A549 (cell line): ENCODE measurements at regions not wholly inside any gene's neighbourhood (a gene's known extent, or its start where the extent isn't known, plus 50 kb on each side); places are given as distances from the start of the nearest gene placed in this dataset.

Experiments used
- ATAC-seq, 2 experiments: fragments of 200-7000 bp in 1 of 2; fragments of >200 bp in 1 of 2; cut with Nextera tagmentation in 1 of 2; cut with Tn5 transposase in 1 of 2; 3 replicates each; pipeline versions ENCODE4 v1.8.0 to v1.9.1; 2018 to 2020; ENCODE audit warnings: mild to moderate bottlenecking in 1 of 2, moderate library complexity in 1 of 2
- CTCF ChIA-PET: fragments of 300-600 bp; sonication (Branson Sonifier 250); formaldehyde crosslinking; extraction: SDS; loops from one replicate; lab custom pipeline; 2021; ENCODE audit warnings: antibody characterized with exemption, inconsistent platforms; lab: Yijun Ruan, JAX
- POLR2A ChIA-PET: fragments of 350-600 bp; formaldehyde crosslinking; extraction: SDS; loops from one replicate; lab custom pipeline; 2021; ENCODE audit warnings: antibody characterized with exemption, inconsistent platforms; lab: Yijun Ruan, JAX
- DNase-seq, 2 experiments: peaks; one replicate each; pipeline versions ENCODE4 v3.0.0 to v3.0.0-alpha.2; 2011 to 2016; ENCODE audit warnings: low read depth in 1 of 2, low spot score in 1 of 2
- FAIRE-seq: peaks from 2 replicates; lab custom pipeline; 2011; peaks lifted over from hg19 to GRCh38; lab: Jason Lieb, UNC
- H3K27ac ChIP-seq, 2 experiments: fragments of >200 bp; sonication (Bioruptor Twin); formaldehyde crosslinking; 3 replicates each; pipeline ENCODE4 v1.5.1; 2016 to 2017
- H3K4me1 ChIP-seq: fragments of >200 bp; sonication (Bioruptor Twin); formaldehyde crosslinking; 3 replicates; pipeline ENCODE4 v1.6.1; 2016
- H3K4me2 ChIP-seq: fragments of >200 bp; sonication (Bioruptor Twin); formaldehyde crosslinking; 3 replicates; pipeline ENCODE4 v1.6.1; 2016
- H3K4me3 ChIP-seq: fragments of >200 bp; sonication (Bioruptor Twin); formaldehyde crosslinking; 3 replicates; pipeline ENCODE4 v1.5.1; 2016
- H3K9me3 ChIP-seq: fragments of >200 bp; sonication (Bioruptor Twin); formaldehyde crosslinking; 3 replicates; pipeline ENCODE4 v1.6.1; 2016
- BHLHE40 ChIP-seq: IDR thresholded peaks from 2 replicates; pipeline ENCODE4 v1.6.1; 2012; ENCODE audit warnings: low read depth, low read length, inconsistent platforms
- CBX2 ChIP-seq: fragments of 200-600 bp; sonication (generic); IDR thresholded peaks from 2 replicates; pipeline ENCODE4 v1.6.1; 2016; ENCODE audit warnings: low read depth, mild to moderate bottlenecking, borderline replicate concordance
- CBX8 ChIP-seq: fragments of 200-600 bp; sonication (generic); IDR thresholded peaks from 2 replicates; pipeline ENCODE4 v1.6.1; 2016
- CHD4 ChIP-seq: fragments of 200-600 bp; sonication (generic); IDR thresholded peaks from 2 replicates; pipeline ENCODE4 v1.6.1; 2016; ENCODE audit warnings: antibody characterized with exemption, mild to moderate bottlenecking, borderline replicate concordance
- E2F6 ChIP-seq: IDR thresholded peaks from 2 replicates; pipeline ENCODE4 v1.6.1; 2012; ENCODE audit warnings: low read depth, borderline replicate concordance
- EHF ChIP-seq: fragments of 250-450 bp; sonication (Bioruptor Pico); IDR thresholded peaks from 2 replicates; pipeline ENCODE4 v1.5.0; 2020; ENCODE audit warnings: mild to moderate bottlenecking
- EHMT2 ChIP-seq: fragments of 200-600 bp; sonication (generic); IDR thresholded peaks from 2 replicates; pipeline ENCODE4 v1.6.1; 2016; ENCODE audit warnings: antibody characterized with exemption, low read depth, mild to moderate bottlenecking, moderate library complexity
- FOSB ChIP-seq: fragments of 250-450 bp; sonication (Bioruptor Pico); IDR thresholded peaks from 2 replicates; pipeline ENCODE4 v1.5.0; 2020; ENCODE audit warnings: mild to moderate bottlenecking, moderate library complexity
- HEYL ChIP-seq: fragments of 250-450 bp; sonication (Bioruptor Pico); IDR thresholded peaks from 2 replicates; pipeline ENCODE4 v1.8.0; 2021; ENCODE audit warnings: mild to moderate bottlenecking, moderate library complexity
- HOXB13 ChIP-seq: fragments of 250-450 bp; sonication (Bioruptor Pico); IDR thresholded peaks from 2 replicates; pipeline ENCODE4 v1.5.0; 2020; ENCODE audit warnings: low read depth, mild to moderate bottlenecking, moderate library complexity
- JUN ChIP-seq, 2 experiments: fragments of >200 bp; sonication (Bioruptor Twin); formaldehyde crosslinking; IDR thresholded peaks; 2 replicates in 1 of 2; 3 replicates in 1 of 2; pipeline ENCODE4 v1.6.1; 2016 to 2017
- KDM1A ChIP-seq: fragments of 200-600 bp; sonication (generic); IDR thresholded peaks from 2 replicates; pipeline ENCODE4 v1.6.1; 2016; ENCODE audit warnings: low read depth, mild to moderate bottlenecking
- NPAS2 ChIP-seq: fragments of 250-450 bp; sonication (Bioruptor Pico); IDR thresholded peaks from 2 replicates; pipeline ENCODE4 v1.8.0; 2022; ENCODE audit warnings: mild to moderate bottlenecking, moderate library complexity, borderline replicate concordance
- POLR2A ChIP-seq: IDR thresholded peaks from 2 replicates; pipeline ENCODE4 v1.6.1; 2012; ENCODE audit warnings: mild to moderate bottlenecking, low read length
- RAD21 ChIP-seq, 2 experiments: fragments of >200 bp in 1 of 2; sonication (Bioruptor Twin) in 1 of 2; formaldehyde crosslinking in 1 of 2; IDR thresholded peaks in 1 of 2; conservative IDR thresholded peaks in 1 of 2; 2 replicates in 1 of 2; 3 replicates in 1 of 2; pipeline ENCODE4 v1.6.1; 2012 to 2018; ENCODE audit warnings: inconsistent platforms in 1 of 2
- RCOR1 ChIP-seq: fragments of 150-350 bp; IDR thresholded peaks from 2 replicates; pipeline ENCODE4 v1.6.1; 2014; ENCODE audit warnings: antibody characterized with exemption, low read length, low read depth
- RNF2 ChIP-seq: fragments of 200-600 bp; sonication (generic); IDR thresholded peaks from 2 replicates; pipeline ENCODE4 v1.6.1; 2016; ENCODE audit warnings: low read depth, mild to moderate bottlenecking, antibody characterized with exemption, moderate library complexity, borderline replicate concordance
- SMC3 ChIP-seq: fragments of >200 bp; sonication (Bioruptor Twin); formaldehyde crosslinking; IDR thresholded peaks from 3 replicates; pipeline ENCODE4 v1.6.1; 2018; ENCODE audit warnings: inconsistent platforms
- ZSCAN20 ChIP-seq: fragments of 250-450 bp; sonication (Bioruptor Pico); IDR thresholded peaks from 2 replicates; pipeline ENCODE4 v1.8.0; 2022; ENCODE audit warnings: mild to moderate bottlenecking, moderate library complexity
- WGBS: methylation state at CpG from one replicate; pipeline ENCODE4 v1.1.6; 2017; ENCODE audit errors: missing lambda C conversion rate; 5-methylcytosine and 5-hydroxymethylcytosine counted together
- TF ChIP-seq, protein P1 (sequence below): fragments of 450-650 bp; IDR thresholded peaks from 2 replicates; pipeline ENCODE4 v1.6.1; 2014; ENCODE audit warnings: antibody characterized with exemption
- TF ChIP-seq, protein P2 (sequence below): fragments of >200 bp; sonication (Bioruptor Twin); formaldehyde crosslinking; IDR thresholded peaks from 3 replicates; pipeline ENCODE4 v1.6.1; 2016
- TF ChIP-seq, protein P3 (sequence below): fragments of 200-600 bp; sonication (generic); IDR thresholded peaks from 2 replicates; pipeline ENCODE4 v1.6.1; 2016; ENCODE audit warnings: antibody characterized with exemption, mild to moderate bottlenecking, moderate library complexity

DNA sequence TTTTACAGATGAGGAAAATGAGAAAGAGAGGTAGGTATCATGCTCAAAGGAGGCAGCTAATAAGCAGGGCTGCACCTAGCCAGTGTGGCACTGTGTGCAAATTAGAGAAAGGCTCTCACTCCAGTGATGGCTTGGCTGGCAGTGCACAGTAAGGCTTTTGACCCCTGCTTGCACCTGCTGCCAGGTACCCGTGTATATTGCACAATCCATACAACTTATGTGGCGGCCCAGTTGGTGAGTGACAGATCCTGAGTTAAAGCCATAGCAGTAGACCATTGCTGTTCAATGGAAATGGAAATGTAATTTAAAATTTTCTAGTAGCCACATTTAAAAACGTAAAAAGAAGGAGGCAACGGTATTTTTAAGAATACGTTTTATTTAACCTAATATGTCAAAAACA is 266.4 kb upstream of the AZI2 start:
- H3K4me3 ChIP-seq = no peak overlapping the region
- no peak for ATAC-seq
- CTCF ChIA-PET = interaction anchor here (1.6 kb wide), 1 partner anchor 53 kb away, joined by 4 read pairs; no protein-coding TSS in a partner anchor
- H3K4me1 ChIP-seq = no peaks in the 10 kb centered on the region
- POLR2A ChIA-PET = no interaction called here
- DNase-seq = no peak
- H3K27ac ChIP-seq = no peak overlapping the region
- H3K9me3 ChIP-seq = no peaks in the 10 kb centered on the region
- no peak overlapping the region for H3K4me2 ChIP-seq
- TF ChIP-seq CHD4 (no peak), SMC3 (no peak), HEYL (no peak), EHMT2 (no peak), ZSCAN20 (no peak), RNF2 (no peak), BHLHE40 (no peak), JUN (IDR thresholded peaks at IDR 0.05) (no peak), E2F6 (no peak), RCOR1 (no peak), POLR2A (no peak), HOXB13 (no peak), CBX2 (no peak), FOSB (CRISPR knock-in tag) (no peak), EHF (CRISPR knock-in tag) (no peak), NPAS2 (CRISPR knock-in tag) (no peak), RAD21 (conservative IDR thresholded peaks at IDR 0.05 in 1 of 2, IDR thresholded peaks at IDR 0.05 in 1 of 2) (no peak)
- TF ChIP-seq, protein P1, sequence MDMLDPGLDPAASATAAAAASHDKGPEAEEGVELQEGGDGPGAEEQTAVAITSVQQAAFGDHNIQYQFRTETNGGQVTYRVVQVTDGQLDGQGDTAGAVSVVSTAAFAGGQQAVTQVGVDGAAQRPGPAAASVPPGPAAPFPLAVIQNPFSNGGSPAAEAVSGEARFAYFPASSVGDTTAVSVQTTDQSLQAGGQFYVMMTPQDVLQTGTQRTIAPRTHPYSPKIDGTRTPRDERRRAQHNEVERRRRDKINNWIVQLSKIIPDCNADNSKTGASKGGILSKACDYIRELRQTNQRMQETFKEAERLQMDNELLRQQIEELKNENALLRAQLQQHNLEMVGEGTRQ = no peak
- TF ChIP-seq, protein P2, sequence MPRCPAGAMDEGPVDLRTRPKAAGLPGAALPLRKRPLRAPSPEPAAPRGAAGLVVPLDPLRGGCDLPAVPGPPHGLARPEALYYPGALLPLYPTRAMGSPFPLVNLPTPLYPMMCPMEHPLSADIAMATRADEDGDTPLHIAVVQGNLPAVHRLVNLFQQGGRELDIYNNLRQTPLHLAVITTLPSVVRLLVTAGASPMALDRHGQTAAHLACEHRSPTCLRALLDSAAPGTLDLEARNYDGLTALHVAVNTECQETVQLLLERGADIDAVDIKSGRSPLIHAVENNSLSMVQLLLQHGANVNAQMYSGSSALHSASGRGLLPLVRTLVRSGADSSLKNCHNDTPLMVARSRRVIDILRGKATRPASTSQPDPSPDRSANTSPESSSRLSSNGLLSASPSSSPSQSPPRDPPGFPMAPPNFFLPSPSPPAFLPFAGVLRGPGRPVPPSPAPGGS = no peak
- TF ChIP-seq, protein P3, sequence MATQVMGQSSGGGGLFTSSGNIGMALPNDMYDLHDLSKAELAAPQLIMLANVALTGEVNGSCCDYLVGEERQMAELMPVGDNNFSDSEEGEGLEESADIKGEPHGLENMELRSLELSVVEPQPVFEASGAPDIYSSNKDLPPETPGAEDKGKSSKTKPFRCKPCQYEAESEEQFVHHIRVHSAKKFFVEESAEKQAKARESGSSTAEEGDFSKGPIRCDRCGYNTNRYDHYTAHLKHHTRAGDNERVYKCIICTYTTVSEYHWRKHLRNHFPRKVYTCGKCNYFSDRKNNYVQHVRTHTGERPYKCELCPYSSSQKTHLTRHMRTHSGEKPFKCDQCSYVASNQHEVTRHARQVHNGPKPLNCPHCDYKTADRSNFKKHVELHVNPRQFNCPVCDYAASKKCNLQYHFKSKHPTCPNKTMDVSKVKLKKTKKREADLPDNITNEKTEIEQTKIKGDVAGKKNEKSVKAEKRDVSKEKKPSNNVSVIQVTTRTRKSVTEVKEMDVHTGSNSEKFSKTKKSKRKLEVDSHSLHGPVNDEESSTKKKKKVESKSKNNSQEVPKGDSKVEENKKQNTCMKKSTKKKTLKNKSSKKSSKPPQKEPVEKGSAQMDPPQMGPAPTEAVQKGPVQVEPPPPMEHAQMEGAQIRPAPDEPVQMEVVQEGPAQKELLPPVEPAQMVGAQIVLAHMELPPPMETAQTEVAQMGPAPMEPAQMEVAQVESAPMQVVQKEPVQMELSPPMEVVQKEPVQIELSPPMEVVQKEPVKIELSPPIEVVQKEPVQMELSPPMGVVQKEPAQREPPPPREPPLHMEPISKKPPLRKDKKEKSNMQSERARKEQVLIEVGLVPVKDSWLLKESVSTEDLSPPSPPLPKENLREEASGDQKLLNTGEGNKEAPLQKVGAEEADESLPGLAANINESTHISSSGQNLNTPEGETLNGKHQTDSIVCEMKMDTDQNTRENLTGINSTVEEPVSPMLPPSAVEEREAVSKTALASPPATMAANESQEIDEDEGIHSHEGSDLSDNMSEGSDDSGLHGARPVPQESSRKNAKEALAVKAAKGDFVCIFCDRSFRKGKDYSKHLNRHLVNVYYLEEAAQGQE = no peak
- FAIRE-seq = no peak
- 31% methylated on average over 5 of the region's 5 CpGs for whole genome bisulfite sequencing

GRCh38 chr3:28615971-28616370 is 267.3 kb upstream of the AZI2 start:
- ChIA-PET POLR2A (no interaction called here), CTCF (interaction anchor here (0.6 to 1.6 kb wide), 2 partner anchors 52 to 1167 kb away, joined by 3 to 4 read pairs; no protein-coding TSS in a partner anchor)
- ATAC-seq = no peak
- Histone ChIP-seq H3K4me2 (no peak overlapping the region), H3K4me1 (no peaks in the 10 kb centered on the region), H3K4me3 (no peak overlapping the region), H3K27ac (no peak overlapping the region), H3K9me3 (no peaks in the 10 kb centered on the region)
- no peak for DNase-seq
- FAIRE-seq = no peak
- TF ChIP-seq, protein P1 = no peak
- TF ChIP-seq CBX8 (no peak), KDM1A (no peak)
- WGBS = 9% methylated on average over 2 of the region's 2 CpGs
